H1 (cell line): ENCODE measurements at regions not wholly inside any gene's neighbourhood (a gene's known extent, or its start where the extent isn't known, plus 50 kb on each side); places are given as distances from the start of the nearest gene placed in this dataset.

Experiments
- POU5F1 ChIP-seq: IDR thresholded peaks from 2 replicates; pipeline ENCODE4 v1.6.1; 2011; ENCODE audit warnings: low read depth, mild to moderate bottlenecking, low read length, moderate library complexity

DNA sequence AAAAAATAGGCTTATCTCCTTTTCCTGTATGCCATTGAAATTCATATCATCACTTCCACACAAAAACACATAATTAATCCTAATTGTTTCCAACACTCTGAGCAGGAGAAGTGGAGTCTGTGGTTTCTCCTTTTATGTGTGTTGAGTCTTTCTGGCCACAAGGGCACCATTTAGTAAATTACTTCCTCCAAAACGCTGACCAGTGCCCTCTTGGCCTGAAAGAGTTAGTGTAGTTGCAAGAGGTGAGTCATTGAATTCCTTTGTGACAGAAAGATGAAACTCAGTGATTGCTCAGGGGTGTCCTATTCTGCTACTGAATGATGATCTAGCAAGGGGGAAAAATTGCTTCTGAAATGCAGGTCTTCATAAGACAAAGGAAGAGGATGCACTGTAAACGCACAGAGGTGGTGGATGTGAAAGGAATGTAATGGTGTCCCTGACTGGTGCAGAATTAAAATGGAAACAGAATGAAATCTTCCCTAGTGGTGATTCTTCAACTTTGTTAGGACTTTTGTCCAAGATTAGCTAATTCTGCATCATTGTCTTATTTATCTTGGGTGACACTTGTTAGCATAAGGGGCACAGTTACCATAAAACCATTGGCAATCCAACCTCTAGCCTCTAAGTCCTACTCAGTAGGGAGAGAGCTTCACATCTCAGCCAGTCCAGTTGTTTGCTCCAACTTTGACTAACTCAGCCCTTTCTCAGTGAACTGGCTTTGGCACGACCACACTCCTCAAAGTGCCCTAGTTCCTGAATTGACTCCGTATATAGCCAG lies 208.4 kb upstream of the NANOGP8 start (continued):
- TF ChIP-seq POU5F1: no peak
